Dedifferentiated amniotic fluid mesenchymal stem cell (primary cell): ENCODE measurements at regions not wholly inside any gene's neighbourhood (a gene's known extent, or its start where the extent isn't known, plus 50 kb on each side); places are given as distances from the start of the nearest gene placed in this dataset.

Experiments
- DNase-seq: peaks from one replicate; pipeline ENCODE4 v3.0.0-alpha.2; 2016; ENCODE audit errors: extremely low spot score

GRCh38 chr2:65649811-65650589, 217.6 kb upstream of the SPRED2 start:
- no peak for DNase-seq

DNA sequence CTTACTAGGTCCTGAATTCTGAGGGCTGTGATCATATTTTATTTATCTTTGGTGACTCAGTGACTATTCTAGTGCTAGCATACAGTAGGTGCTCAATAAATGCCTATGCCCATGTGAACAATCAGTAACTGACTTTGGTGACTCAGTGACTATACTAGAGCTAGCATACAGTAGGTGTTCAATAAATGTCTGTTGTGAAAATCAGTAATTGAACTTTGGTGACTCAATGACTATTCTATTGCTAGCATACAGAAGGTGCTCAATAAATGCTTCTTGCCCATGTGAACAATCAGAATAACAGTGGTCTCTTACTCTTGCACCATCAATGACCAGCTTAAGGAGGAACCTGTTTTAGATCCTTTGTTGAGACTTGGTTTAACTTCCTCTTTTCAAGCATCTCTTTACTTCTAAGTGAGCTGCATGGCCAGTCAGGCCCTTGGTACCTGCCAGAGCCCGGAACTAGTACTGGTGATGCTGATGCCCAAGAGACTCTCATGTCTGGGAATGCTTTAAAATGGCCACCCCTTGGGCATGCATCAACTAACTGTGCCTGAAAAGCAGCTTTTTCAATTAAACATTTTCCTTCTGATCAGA, 214.9 kb upstream of the SPRED2 start:
- DNase-seq, result no peak

- no peak for DNase-seq
Measured at GRCh38 chr2:65640793-65641103, 208.3 kb upstream of the SPRED2 start.

DNA sequence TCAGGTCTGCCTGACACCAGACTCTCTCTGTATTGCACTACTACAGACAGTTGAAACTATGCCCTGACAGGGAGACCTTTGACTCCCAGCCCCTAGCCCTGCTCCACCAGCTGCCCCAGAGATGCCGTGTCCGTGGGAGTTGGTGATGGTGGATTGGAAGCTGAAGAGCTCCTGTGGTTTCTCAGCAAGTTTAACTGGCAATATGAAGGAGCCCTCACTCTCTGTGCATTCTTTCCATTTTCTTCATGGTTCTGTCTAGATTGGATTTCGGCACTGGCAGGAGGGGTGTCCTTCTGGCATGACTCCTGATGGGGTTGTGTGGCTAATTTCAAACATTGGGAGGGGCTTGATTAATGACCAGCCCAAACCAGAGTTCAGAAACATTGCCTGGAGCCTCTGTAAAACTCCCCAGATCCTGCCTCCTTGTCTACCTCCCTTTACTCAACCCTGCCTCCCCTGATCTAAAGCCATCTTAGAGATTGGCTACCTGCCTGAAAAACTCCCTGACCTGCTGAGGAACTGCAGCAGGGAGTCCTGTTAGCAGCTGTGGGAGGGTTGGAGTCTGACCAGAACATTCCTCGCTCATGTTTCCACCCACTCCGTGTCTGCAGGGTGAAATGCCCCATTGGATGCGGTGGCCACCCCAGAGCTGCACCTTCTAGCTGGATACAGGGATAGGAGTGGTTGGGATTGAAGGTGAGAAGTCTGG, 206.9 kb upstream of the SPRED2 start:
- peak; percentile 17 for DNase-seq

GRCh38 chr2:65638443-65638842, 206.0 kb upstream of the SPRED2 start:
- no peak for DNase-seq

DNA sequence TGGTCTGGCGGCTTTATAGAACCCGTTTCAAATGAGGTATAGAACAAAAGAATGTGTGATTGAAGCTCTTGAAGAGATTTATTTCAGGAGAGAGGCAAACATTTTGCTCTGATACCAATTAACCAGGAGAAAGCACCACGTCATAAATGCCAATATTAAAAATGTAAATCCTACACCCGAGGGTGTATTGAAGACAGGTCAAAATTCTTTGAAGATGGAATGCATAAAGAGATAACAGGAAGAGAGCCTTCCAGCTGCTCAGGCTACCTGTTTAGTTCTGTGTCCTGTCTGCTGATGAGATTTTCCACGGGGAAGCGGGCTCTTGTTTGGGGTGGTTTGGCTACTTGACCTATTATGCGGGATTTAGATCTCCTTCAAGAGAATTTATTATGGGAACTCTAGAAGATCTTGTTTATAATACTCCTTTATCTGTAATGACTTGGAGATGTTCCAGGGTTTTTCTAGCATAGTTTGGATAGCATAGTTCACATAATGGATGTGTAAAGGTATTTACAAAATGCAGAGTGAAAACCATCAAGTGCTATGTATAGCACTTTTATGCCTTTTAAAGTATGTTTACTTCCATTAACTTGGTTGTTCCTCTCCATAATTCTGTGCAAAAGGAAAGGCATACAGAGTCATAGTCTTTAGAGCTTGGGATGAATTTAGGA, 204.5 kb upstream of the SPRED2 start:
- no peak for DNase-seq

GRCh38 chr2:65636024-65636423, 203.6 kb upstream of the SPRED2 start:
- no peak for DNase-seq

- no peak for DNase-seq
Measured at GRCh38 chr2:65634304-65634703, 201.9 kb upstream of the SPRED2 start.

GRCh38 chr2:65630643-65631042, 198.2 kb upstream of the SPRED2 start:
- peak; percentile 63 for DNase-seq

GRCh38 chr2:65628156-65628555, 195.8 kb upstream of the SPRED2 start:
- DNase-seq, result no peak

DNA sequence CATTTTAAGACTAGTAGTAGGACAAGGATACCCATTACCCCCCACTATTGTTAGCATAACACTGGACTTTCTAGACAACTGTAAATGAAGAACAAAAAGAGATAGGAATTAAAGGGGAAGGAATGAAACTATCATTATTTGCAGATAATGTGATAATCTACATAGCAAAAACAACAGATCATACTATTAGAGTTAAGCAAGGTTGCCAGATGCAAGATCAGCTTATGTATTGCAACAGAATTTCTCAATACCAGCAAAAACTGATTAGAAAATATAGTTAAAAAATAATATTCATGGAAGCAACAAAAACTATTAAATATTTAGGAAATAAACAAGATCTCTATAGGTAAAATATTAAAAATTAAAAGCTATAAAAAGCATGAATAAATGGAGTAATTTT, 194.4 kb upstream of the SPRED2 start:
- no peak for DNase-seq

- DNase-seq, result no peak
Measured at GRCh38 chr2:65625982-65626381, 193.6 kb upstream of the SPRED2 start.

- DNase-seq, result no peak
Measured at GRCh38 chr2:65622951-65623535, 190.6 kb upstream of the SPRED2 start.

GRCh38 chr2:65622499-65622898, 190.1 kb upstream of the SPRED2 start:
- DNase-seq, result no peak

- no peak for DNase-seq
Measured at GRCh38 chr2:65620524-65620923, 188.1 kb upstream of the SPRED2 start.

DNA sequence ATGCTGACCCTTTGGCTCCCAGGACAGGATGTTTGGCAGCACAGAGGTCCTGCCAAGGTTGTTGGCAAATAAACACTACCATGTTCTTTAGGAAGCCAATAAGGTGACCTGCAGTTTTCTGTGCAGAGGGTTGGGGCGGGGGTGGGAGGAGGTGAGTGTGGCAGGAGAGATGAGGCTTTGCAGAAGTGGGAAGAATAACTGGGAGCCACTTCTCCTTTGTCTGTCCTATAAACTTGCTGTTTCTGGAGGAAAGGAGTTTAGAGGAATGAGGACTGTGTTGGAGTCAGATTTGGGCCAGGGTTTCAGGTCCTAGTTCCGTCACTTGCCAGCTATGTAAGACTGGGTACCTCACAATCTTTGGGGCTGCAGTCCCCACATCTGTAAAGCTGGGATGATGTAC, 187.6 kb upstream of the SPRED2 start:
- DNase-seq, result no peak

- no peak for DNase-seq
Measured at GRCh38 chr2:65615602-65616001, 183.2 kb upstream of the SPRED2 start.

DNA sequence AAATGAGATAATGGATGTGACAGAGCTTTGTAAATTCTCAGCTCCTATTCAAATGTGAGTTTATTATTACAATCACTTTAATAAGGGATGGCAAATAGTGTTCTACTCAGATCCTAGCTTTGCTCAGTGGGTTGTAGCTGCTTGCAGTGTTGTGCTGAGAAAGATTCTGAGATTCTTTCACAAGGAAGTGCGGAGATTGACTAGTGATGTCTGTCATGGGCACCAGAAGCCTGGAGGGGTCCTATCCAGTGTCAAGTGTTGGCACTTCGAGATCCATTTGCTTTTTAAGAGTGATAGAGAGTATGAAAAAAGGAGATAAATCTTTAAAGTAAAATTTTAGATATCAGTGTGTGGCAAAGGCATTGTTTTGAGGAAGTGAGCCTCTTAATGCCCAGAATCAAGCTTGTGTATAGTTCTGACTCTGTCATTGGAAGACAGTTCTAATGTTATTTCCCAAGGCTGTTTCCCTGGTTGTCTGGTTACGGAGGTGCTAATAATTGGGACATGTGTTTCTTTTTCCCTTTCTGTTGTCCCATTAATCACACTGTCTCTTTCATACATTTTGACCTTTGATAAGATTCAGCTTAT, 181.7 kb upstream of the SPRED2 start:
- no peak for DNase-seq

DNA sequence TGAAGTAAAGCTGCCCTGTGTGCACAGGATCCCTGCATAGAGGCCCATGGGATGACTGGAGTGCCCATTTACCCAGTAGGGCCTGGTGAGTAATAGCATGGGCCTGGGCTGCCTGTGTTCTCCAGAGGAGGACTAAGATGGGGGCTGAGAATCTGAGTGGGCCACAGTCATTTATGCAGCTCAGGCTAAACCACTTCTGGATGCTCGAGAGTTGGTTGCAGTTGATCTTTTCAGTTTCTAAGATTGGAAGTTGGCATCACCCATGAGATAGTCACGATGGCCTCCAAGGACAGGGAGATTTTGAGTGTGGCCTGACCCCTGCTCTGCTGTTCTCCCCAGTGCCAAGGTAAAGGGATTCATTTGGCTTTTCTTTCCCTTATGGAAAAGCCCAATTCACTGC, 179.1 kb upstream of the SPRED2 start:
- DNase-seq, result no peak

GRCh38 chr2:65608916-65609315, 176.5 kb upstream of the SPRED2 start:
- no peak for DNase-seq

- no peak for DNase-seq
Measured at GRCh38 chr2:65608466-65608865, 176.1 kb upstream of the SPRED2 start.
